ENCODE measurements at regions not wholly inside any gene's neighbourhood (a gene's known extent, or its start where the extent isn't known, plus 50 kb on each side); places are given as distances from the start of the nearest gene placed in this dataset.
A peak's percentile ranks its signal among the peaks of the same experiment; 100 is the strongest.

DNA sequence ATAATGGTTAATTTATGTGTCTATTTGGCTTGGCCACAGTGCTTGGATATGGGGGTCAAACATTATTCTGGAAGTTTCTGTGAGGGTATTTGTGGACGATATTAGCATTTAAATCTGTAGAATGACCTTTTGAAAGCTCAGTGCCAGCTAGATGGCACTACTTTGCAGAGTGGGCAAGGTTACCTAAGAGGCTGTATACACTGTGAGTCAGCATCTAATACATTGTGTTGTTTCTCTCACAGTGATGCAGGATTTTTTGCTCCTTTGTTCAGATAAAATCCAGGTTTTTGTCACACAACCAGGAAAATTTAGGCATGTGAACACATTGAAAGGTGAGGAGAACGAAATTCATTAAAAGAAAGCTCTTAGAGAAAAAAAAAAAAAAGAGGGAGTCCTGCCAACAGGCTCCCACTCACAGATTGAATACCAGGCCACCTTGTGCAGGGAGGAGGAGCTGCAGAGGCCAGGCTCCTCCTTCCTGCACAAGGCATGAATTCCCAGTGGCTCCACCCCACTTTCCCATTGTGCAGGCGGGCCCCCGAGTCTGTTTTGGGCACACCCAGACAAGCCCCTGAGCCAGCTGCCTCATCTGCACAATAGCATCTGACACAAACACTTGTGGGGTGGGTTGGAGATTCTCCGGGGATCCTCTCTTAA lies 551.0 kb upstream of the ATXN8OS start:
- TF ChIP-seq ARNTL (CRISPR knock-in tag; IDR thresholded peaks at IDR 0.05; ENCODE audit: borderline replicate concordance, low read depth) (no peak), BACH2 (CRISPR knock-in tag; IDR thresholded peaks at IDR 0.05; ENCODE audit: borderline replicate concordance) (no peak), OSR1 (CRISPR knock-in tag; IDR thresholded peaks at IDR 0.05) (no peak), PPARA (CRISPR knock-in tag; IDR thresholded peaks at IDR 0.05; ENCODE audit: borderline replicate concordance) (no peak), ESRRG (CRISPR knock-in tag; IDR thresholded peaks at IDR 0.05) (no peak), ISL1 (CRISPR knock-in tag; IDR thresholded peaks at IDR 0.05) (no peak), CSDC2 (CRISPR knock-in tag; IDR thresholded peaks at IDR 0.05) (no peak), ZNF8 (CRISPR knock-in tag; IDR thresholded peaks at IDR 0.05) (no peak), TCF4 (CRISPR knock-in tag; IDR thresholded peaks at IDR 0.05; ENCODE audit: borderline replicate concordance) (no peak)
- ATAC-seq, result peak; percentile 43; the same call in 1 of the 3 replicates

DNA sequence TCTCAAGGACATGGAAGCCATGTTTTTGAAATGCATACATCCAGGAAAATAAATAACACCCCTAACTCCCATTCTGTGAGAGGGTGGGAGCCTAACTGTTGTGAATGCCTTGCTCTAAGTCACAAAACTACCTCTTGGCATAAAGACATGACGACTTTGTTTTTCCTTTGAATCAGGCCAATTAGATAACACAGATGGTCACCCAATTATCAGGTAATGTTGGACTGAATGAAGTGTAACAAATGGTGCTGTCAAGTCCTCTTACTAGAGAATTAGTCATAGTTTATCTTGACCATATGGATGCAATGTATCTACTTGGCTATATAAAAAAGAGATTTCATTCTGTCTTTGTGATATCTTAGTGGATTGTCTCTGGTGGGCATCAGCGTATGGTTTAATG lies 553.6 kb upstream of the ATXN8OS start:
- TF ChIP-seq ESRRG (CRISPR knock-in tag; IDR thresholded peaks at IDR 0.05) (no peak), ZFP30 (CRISPR knock-in tag; IDR thresholded peaks at IDR 0.05) (no peak), ZNF70 (CRISPR knock-in tag; IDR thresholded peaks at IDR 0.05) (no peak), SNAI2 (CRISPR knock-in tag; IDR thresholded peaks at IDR 0.05) (no peak), TOX (CRISPR knock-in tag; IDR thresholded peaks at IDR 0.05; ENCODE audit: borderline replicate concordance) (no peak), GLIS3 (CRISPR knock-in tag; IDR thresholded peaks at IDR 0.05) (no peak)
- TF ChIP-seq, protein P1, sequence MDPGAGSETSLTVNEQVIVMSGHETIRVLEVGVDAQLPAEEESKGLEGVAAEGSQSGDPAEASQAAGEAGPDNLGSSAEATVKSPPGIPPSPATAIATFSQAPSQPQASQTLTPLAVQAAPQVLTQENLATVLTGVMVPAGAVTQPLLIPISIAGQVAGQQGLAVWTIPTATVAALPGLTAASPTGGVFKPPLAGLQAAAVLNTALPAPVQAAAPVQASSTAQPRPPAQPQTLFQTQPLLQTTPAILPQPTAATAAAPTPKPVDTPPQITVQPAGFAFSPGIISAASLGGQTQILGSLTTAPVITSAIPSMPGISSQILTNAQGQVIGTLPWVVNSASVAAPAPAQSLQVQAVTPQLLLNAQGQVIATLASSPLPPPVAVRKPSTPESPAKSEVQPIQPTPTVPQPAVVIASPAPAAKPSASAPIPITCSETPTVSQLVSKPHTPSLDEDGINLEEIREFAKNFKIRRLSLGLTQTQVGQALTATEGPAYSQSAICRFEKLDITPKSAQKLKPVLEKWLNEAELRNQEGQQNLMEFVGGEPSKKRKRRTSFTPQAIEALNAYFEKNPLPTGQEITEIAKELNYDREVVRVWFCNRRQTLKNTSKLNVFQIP (CRISPR knock-in tag; IDR thresholded peaks at IDR 0.05; ENCODE audit: borderline replicate concordance, low read depth), result no peak
- no peak for ATAC-seq

DNA sequence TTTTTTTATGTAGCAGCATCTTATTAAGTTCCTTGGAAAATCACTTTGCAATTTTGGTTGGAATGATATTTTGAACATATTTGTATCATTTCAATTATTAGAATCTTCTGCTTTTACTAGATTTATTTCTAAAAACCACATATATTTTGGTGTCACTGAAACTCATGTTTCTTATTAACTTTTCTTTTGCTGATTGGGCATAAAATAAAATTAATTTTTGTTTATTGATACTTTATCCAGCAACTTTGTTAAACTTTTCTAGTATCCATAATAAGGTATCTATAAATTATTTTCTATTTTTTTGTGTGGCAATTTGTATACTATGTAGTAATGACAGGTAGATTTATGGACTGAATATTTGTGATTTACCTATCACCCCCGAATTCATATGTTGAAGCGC lies 556.4 kb upstream of the ATXN8OS start:
- no peak for ATAC-seq
- TF ChIP-seq, protein P2, sequence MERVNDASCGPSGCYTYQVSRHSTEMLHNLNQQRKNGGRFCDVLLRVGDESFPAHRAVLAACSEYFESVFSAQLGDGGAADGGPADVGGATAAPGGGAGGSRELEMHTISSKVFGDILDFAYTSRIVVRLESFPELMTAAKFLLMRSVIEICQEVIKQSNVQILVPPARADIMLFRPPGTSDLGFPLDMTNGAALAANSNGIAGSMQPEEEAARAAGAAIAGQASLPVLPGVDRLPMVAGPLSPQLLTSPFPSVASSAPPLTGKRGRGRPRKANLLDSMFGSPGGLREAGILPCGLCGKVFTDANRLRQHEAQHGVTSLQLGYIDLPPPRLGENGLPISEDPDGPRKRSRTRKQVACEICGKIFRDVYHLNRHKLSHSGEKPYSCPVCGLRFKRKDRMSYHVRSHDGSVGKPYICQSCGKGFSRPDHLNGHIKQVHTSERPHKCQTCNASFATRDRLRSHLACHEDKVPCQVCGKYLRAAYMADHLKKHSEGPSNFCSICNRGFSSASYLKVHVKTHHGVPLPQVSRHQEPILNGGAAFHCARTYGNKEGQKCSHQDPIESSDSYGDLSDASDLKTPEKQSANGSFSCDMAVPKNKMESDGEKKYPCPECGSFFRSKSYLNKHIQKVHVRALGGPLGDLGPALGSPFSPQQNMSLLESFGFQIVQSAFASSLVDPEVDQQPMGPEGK (CRISPR knock-in tag; IDR thresholded peaks at IDR 0.05; ENCODE audit: borderline replicate concordance), result no peak
- TF ChIP-seq TOX (CRISPR knock-in tag; IDR thresholded peaks at IDR 0.05; ENCODE audit: borderline replicate concordance) (no peak), ZFP30 (CRISPR knock-in tag; IDR thresholded peaks at IDR 0.05) (no peak), PPARA (CRISPR knock-in tag; IDR thresholded peaks at IDR 0.05; ENCODE audit: borderline replicate concordance) (no peak), CSDC2 (CRISPR knock-in tag; IDR thresholded peaks at IDR 0.05) (no peak), ESRRG (CRISPR knock-in tag; IDR thresholded peaks at IDR 0.05) (no peak), ISL1 (CRISPR knock-in tag; IDR thresholded peaks at IDR 0.05) (no peak), OSR1 (CRISPR knock-in tag; IDR thresholded peaks at IDR 0.05) (no peak), ARNTL (CRISPR knock-in tag; IDR thresholded peaks at IDR 0.05; ENCODE audit: borderline replicate concordance, low read depth) (no peak), GLIS3 (CRISPR knock-in tag; IDR thresholded peaks at IDR 0.05) (no peak), BACH2 (CRISPR knock-in tag; IDR thresholded peaks at IDR 0.05; ENCODE audit: borderline replicate concordance) (no peak), ZNF8 (CRISPR knock-in tag; IDR thresholded peaks at IDR 0.05) (no peak), ZNF565 (CRISPR knock-in tag; conservative IDR thresholded peaks at IDR 0.05; ENCODE audit: low read depth) (no peak), SNAI2 (CRISPR knock-in tag; IDR thresholded peaks at IDR 0.05) (no peak), ZC3H10 (CRISPR knock-in tag; IDR thresholded peaks at IDR 0.05) (no peak), ZFP3 (CRISPR knock-in tag; IDR thresholded peaks at IDR 0.05) (no peak)
- TF ChIP-seq, protein P1 (CRISPR knock-in tag; IDR thresholded peaks at IDR 0.05; ENCODE audit: borderline replicate concordance, low read depth), result no peak
- TF ChIP-seq, protein P3, sequence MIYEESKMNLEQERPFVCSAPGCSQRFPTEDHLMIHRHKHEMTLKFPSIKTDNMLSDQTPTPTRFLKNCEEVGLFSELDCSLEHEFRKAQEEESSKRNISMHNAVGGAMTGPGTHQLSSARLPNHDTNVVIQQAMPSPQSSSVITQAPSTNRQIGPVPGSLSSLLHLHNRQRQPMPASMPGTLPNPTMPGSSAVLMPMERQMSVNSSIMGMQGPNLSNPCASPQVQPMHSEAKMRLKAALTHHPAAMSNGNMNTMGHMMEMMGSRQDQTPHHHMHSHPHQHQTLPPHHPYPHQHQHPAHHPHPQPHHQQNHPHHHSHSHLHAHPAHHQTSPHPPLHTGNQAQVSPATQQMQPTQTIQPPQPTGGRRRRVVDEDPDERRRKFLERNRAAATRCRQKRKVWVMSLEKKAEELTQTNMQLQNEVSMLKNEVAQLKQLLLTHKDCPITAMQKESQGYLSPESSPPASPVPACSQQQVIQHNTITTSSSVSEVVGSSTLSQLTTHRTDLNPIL (CRISPR knock-in tag; IDR thresholded peaks at IDR 0.05; ENCODE audit: low read depth), result no peak
- TF ChIP-seq, protein P4, sequence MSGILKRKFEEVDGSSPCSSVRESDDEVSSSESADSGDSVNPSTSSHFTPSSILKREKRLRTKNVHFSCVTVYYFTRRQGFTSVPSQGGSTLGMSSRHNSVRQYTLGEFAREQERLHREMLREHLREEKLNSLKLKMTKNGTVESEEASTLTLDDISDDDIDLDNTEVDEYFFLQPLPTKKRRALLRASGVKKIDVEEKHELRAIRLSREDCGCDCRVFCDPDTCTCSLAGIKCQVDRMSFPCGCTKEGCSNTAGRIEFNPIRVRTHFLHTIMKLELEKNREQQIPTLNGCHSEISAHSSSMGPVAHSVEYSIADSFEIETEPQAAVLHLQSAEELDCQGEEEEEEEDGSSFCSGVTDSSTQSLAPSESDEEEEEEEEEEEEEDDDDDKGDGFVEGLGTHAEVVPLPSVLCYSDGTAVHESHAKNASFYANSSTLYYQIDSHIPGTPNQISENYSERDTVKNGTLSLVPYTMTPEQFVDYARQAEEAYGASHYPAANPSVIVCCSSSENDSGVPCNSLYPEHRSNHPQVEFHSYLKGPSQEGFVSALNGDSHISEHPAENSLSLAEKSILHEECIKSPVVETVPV (CRISPR knock-in tag; IDR thresholded peaks at IDR 0.05), result no peak
